GM18909 (cell line): ENCODE measurements at regions not wholly inside any gene's neighbourhood (a gene's known extent, or its start where the extent isn't known, plus 50 kb on each side); places are given as distances from the start of the nearest gene placed in this dataset.
"Not testable (repeated sequence)": the region's sequence is repeated elsewhere in the genome, so short reads cannot be mapped to it uniquely, and the experiment has no call there.

Source experiments
- ATAC-seq: cut with Tn5 transposase; IDR thresholded peaks from one replicate; pipeline ENCODE4 v1.9.1; 2021; ENCODE audit warnings: mild to moderate bottlenecking; ENCODE audit not compliant: unreplicated experiment, poor library complexity

GRCh38 chr2:81495556-81495955 lies 1191.0 kb upstream of the LRRTM1 start:
- ATAC-seq: no peak

- no peak for ATAC-seq
These were observed 1178.7 kb upstream of the LRRTM1 start for GRCh38 chr2:81483254-81483653.

- no peak for ATAC-seq
These were observed 1177.4 kb upstream of the LRRTM1 start for GRCh38 chr2:81481994-81482368.

DNA sequence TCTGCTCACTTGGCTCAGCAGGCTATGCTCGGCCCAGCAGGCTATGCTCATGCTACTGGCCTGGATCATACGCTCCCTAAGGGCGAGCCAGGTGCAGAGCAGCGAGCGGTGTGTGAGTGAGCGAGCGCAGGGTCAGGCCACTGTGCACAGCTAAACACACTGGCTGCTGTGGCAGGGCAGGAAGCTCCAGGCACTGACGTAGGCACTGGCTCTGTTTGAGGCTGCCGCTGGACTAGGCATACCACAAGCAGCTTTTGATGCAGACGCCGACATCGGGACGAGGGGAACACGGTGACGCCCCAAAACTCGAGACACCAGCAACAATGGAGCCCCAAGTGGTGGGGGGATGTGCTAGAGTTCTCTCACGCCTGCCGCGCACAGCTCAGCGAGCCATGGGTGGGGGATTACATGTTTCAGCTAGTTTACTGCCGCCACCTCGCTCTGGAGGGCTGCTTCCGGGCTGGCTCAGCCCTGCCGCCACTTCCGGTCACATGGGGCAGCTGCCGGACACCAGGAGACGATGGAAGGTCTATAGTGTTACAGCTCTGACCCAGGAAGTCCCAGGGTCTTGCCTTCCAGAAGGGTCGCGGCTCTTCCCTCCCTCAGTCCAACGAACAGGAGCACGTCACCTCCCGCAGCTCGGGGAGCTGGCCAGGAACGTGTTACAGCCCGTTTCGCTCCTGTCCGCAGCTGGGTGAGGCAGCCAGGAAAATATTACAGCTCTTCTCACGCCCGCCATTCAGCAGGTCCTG lies 1176.9 kb upstream of the LRRTM1 start:
- no peak for ATAC-seq

- ATAC-seq: no peak
These were observed 1162.5 kb upstream of the LRRTM1 start for GRCh38 chr2:81467096-81467495.

DNA sequence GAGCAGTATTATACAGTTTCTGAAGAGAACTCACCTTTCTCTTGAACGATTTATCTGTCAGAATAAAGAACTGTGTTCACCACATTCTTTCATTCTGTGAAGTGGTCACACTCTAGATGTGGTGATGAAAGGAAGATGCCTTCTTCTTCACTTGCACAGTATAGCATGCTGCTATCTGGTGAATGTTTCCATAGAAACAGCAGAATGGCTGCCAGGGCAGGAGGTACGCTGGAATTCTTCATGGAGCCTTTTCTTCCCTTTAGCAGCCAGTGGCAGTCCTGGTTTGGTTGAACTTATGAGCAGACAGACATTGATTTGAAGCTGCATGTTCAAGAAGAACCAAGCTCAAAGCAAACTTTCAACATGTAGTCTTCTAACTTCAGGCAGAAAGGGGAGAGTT lies 1157.9 kb upstream of the LRRTM1 start:
- no peak for ATAC-seq

DNA sequence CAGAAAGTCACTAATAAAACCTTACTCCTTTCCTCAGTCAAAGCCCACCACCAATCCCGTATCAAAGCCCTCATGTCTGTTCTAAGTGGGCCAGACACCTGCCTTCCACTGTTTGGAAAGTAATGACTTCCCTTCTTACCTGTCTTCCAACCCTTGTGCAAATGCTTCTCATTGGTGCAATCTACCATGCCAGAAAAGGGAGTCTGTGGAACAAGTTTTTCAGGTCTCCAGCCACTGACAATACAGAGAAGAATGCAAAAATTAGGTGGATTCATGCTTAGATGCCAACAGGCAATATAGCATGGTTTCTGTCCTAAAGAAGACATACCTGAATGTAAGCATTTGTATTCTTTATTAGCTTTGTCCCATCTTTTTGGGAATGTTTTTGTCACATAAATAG lies 1140.6 kb upstream of the LRRTM1 start:
- ATAC-seq: no peak

DNA sequence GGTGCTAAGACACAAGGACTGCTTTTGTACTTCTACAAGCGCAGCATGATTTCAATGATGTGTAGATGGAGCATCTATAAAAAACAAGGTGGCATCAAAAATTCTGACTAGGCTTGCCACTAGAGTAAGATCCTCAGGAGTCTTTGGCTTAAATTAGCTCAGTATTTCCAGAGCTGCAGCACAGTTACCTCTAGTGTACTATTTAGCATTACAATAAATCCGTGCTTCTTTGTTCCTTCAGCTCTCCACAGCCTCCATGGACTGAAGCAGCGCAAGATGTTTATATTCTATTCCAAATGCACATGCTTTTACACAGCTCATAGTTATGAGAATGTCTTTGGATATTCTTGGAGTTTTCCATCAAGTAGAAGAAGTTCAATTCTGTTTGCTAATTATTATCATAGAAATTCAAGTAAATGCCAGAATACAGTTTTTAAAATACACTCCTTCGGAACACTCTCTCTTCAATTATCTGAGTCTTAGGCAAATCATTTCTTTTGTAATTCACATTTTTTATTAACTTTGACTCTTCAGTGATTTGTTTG lies 1133.0 kb upstream of the LRRTM1 start:
- no peak for ATAC-seq

DNA sequence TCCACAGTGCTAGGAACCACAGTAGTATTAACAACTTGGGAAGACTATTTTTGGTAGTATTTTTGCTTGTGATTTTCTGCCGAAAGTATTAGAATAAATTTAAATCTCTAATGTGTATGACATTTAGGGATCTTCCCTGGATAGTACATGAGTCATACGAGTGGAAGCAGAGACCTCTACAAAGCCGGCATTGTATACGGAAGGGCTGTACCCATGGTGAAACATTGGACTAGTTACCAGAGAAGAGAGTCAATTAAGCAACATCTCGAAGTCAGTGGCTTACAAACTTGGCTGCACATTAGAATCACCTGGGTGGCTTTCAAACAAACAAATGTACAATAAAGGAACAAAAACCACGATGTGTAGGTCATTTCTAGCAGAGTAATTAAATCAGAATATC lies 1131.7 kb upstream of the LRRTM1 start:
- no peak for ATAC-seq

DNA sequence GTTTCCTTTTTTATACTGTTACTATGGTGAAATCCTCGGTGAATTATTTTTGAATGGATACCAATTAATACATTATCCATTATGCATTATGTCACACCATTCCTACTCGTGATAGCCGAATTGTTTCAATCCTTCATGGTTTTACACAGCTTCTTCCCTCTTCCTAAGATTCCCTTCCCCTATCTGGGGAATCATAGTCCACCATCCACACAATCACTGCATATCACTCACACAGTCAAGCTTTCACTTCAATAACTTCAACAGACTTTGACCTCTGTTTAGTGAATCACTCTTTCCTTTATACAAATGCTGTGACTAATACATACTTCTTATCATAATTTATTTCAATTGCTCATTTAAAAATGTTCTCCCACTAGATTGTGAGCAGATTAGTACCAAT lies 1108.1 kb upstream of the LRRTM1 start:
- ATAC-seq: no peak

DNA sequence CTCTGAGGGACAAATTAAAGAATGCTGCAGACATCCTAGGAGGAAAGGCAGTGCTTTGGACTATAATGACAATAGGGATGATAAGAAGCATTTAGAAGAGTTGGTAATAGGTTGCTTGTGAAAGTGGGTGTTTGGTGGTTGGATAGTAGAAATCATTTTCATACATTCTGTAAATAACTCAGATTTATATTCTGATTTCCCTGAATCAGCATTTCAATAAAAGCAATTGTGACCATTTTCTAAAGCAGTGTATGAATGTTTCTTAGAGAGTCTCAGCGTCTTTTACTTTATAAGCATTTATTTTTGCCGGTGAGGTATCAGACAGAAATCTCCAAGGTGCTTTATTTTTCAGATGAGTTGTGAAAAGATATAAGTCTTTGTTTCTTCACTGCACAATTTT lies 1099.0 kb upstream of the LRRTM1 start:
- ATAC-seq: no peak

- no peak for ATAC-seq
These were observed 1092.0 kb upstream of the LRRTM1 start for GRCh38 chr2:81396417-81397019.

- ATAC-seq: no peak
These were observed 1091.2 kb upstream of the LRRTM1 start for GRCh38 chr2:81395746-81396145.

GRCh38 chr2:81389203-81389602 lies 1084.7 kb upstream of the LRRTM1 start:
- no peak for ATAC-seq

DNA sequence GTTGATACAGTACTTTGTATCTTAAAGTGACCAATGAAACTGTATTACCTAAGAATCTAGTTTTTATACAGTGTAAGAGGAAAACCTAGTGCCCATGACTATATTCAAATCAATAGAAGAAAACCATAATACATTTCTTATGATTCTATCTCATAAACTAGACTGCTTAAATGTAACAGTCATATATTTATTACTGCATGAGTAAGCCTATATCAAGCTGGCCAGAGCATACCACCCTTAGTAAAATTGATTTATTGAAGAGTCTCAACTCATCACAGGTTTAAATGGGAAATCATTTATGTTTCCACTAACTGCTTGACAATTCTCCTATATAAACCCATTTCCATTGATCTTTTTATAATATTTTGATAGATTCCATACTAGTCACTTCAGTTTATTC lies 1059.2 kb upstream of the LRRTM1 start:
- ATAC-seq: no peak

- ATAC-seq: not testable (repeated sequence)
These were observed 1057.9 kb upstream of the LRRTM1 start for GRCh38 chr2:81362468-81362867.

GRCh38 chr2:81355436-81355835 lies 1050.9 kb upstream of the LRRTM1 start:
- no peak for ATAC-seq

- no peak for ATAC-seq
These were observed 1029.5 kb upstream of the LRRTM1 start for GRCh38 chr2:81334046-81334445.

GRCh38 chr2:81328968-81329367 lies 1024.4 kb upstream of the LRRTM1 start:
- ATAC-seq: no peak

- ATAC-seq: no peak
These were observed 1023.4 kb upstream of the LRRTM1 start for GRCh38 chr2:81327911-81328310.

GRCh38 chr2:81324046-81324445 lies 1019.5 kb upstream of the LRRTM1 start:
- no peak for ATAC-seq
